ENCODE measurements at regions not wholly inside any gene's neighbourhood (a gene's known extent, or its start where the extent isn't known, plus 50 kb on each side); places are given as distances from the start of the nearest gene placed in this dataset.

GRCh38 chr18:73917046-73917445 is 230.6 kb downstream of the FBXO15 start:
- H3K36me3 Mint-ChIP-seq (ENCODE audit: insufficient read depth) = no peaks in the 10 kb centered on the region
- H3K4me1 Mint-ChIP-seq (ENCODE audit: low read depth) = no peaks in the 10 kb centered on the region
- no peaks in the 10 kb centered on the region for H3K9me3 Mint-ChIP-seq (ENCODE audit: low read depth)
- H3K27ac Mint-ChIP-seq = no peak overlapping the region
- TF ChIP-seq, protein P1, sequence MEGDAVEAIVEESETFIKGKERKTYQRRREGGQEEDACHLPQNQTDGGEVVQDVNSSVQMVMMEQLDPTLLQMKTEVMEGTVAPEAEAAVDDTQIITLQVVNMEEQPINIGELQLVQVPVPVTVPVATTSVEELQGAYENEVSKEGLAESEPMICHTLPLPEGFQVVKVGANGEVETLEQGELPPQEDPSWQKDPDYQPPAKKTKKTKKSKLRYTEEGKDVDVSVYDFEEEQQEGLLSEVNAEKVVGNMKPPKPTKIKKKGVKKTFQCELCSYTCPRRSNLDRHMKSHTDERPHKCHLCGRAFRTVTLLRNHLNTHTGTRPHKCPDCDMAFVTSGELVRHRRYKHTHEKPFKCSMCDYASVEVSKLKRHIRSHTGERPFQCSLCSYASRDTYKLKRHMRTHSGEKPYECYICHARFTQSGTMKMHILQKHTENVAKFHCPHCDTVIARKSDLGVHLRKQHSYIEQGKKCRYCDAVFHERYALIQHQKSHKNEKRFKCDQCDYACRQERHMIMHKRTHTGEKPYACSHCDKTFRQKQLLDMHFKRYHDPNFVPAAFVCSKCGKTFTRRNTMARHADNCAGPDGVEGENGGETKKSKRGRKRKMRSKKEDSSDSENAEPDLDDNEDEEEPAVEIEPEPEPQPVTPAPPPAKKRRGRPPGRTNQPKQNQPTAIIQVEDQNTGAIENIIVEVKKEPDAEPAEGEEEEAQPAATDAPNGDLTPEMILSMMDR (IDR thresholded peaks at IDR 0.05; ENCODE audit: unreplicated experiment) = no peak
- DNase-seq (ENCODE audit: low spot score, unreplicated experiment) = no peak
- H3K4me3 Mint-ChIP-seq (ENCODE audit: low read depth) = no peak overlapping the region
- no peaks in the 10 kb centered on the region for H3K27me3 Mint-ChIP-seq

GRCh38 chr18:73913505-73913904 is 234.1 kb downstream of the FBXO15 start:
- no peak for DNase-seq (ENCODE audit: low spot score, unreplicated experiment)
- Mint-ChIP-seq H3K27ac (no peak overlapping the region), H3K27me3 (no peaks in the 10 kb centered on the region), H3K4me1 (ENCODE audit: low read depth) (no peaks in the 10 kb centered on the region), H3K9me3 (ENCODE audit: low read depth) (no peaks in the 10 kb centered on the region), H3K36me3 (ENCODE audit: insufficient read depth) (no peaks in the 10 kb centered on the region), H3K4me3 (ENCODE audit: low read depth) (no peak overlapping the region)
- TF ChIP-seq, protein P1 (IDR thresholded peaks at IDR 0.05; ENCODE audit: unreplicated experiment) = no peak

DNA sequence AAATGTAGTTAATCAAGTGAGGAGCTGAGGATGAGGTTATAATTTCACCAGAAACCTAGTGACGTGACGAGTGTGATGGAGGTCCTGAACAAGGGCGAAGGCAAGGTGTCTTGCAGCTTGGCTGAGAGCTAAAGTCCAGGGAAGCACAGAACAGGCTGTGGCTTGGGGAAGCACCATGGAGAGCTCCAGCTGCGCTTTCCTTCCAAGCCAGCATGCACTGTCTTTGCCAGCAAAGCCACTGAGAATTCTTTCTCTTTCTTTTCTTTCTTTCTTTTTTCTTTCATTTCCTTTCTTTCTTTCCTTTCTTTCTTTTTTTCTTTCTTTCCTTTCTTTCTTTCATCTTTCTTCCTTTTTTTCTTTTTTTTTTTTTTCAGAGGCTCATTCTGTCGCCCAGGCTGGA is 239.3 kb downstream of the FBXO15 start:
- H3K27ac Mint-ChIP-seq = no peak overlapping the region
- DNase-seq (ENCODE audit: low spot score, unreplicated experiment) = peak; percentile 51
- no peaks in the 10 kb centered on the region for H3K36me3 Mint-ChIP-seq (ENCODE audit: insufficient read depth)
- H3K27me3 Mint-ChIP-seq = no peaks in the 10 kb centered on the region
- no peak overlapping the region for H3K4me3 Mint-ChIP-seq (ENCODE audit: low read depth)
- no peaks in the 10 kb centered on the region for H3K4me1 Mint-ChIP-seq (ENCODE audit: low read depth)
- TF ChIP-seq, protein P1 (IDR thresholded peaks at IDR 0.05; ENCODE audit: unreplicated experiment) = no peak
- no peaks in the 10 kb centered on the region for H3K9me3 Mint-ChIP-seq (ENCODE audit: low read depth)

DNA sequence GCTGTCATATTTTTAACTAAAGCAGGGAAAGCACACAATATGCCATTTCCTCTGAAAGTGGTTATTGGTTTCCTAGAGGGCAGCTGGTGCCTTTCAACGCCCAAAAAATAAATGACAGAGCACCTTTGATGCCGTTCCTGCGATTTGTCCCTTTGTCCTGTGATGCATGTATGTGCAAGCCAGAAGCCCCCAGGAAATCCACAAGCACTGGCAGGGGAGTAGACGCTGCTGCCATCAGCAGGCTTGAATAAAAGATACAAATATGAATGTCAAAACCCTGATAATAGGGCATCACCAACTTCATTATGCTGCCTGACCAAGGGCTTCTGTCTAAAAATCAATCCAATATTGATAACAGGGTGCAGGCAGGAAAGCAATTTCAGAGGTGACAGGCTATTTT is 246.1 kb downstream of the FBXO15 start:
- Mint-ChIP-seq H3K4me1 (ENCODE audit: low read depth) (peaks cover 17% of the 10 kb centered on the region), H3K4me3 (ENCODE audit: low read depth) (no peak overlapping the region), H3K27ac (no peak overlapping the region), H3K27me3 (no peaks in the 10 kb centered on the region), H3K9me3 (ENCODE audit: low read depth) (no peaks in the 10 kb centered on the region), H3K36me3 (ENCODE audit: insufficient read depth) (no peaks in the 10 kb centered on the region)
- DNase-seq (ENCODE audit: low spot score, unreplicated experiment) = no peak
- TF ChIP-seq, protein P1 (IDR thresholded peaks at IDR 0.05; ENCODE audit: unreplicated experiment) = no peak

- Mint-ChIP-seq H3K4me1 (ENCODE audit: low read depth) (peaks cover 21% of the 10 kb centered on the region), H3K27ac (no peak overlapping the region), H3K9me3 (ENCODE audit: low read depth) (no peaks in the 10 kb centered on the region), H3K4me3 (ENCODE audit: low read depth) (no peak overlapping the region), H3K27me3 (no peaks in the 10 kb centered on the region), H3K36me3 (ENCODE audit: insufficient read depth) (no peaks in the 10 kb centered on the region)
- DNase-seq (ENCODE audit: low spot score, unreplicated experiment) = no peak
- TF ChIP-seq, protein P1 (IDR thresholded peaks at IDR 0.05; ENCODE audit: unreplicated experiment) = no peak
Observed at GRCh38 chr18:73901151-73901550, 246.5 kb downstream of the FBXO15 start.

Measured in progenitor cell of endocrine pancreas (in vitro differentiated cells).